ENCODE measurements at regions not wholly inside any gene's neighbourhood (a gene's known extent, or its start where the extent isn't known, plus 50 kb on each side); places are given as distances from the start of the nearest gene placed in this dataset.
"Not testable (repeated sequence)": the region's sequence is repeated elsewhere in the genome, so short reads cannot be mapped to it uniquely, and the experiment has no call there.

GRCh38 chr18:22044474-22045220 lies 124.7 kb upstream of the GATA6 start:
- no peak for DNase-seq

DNA sequence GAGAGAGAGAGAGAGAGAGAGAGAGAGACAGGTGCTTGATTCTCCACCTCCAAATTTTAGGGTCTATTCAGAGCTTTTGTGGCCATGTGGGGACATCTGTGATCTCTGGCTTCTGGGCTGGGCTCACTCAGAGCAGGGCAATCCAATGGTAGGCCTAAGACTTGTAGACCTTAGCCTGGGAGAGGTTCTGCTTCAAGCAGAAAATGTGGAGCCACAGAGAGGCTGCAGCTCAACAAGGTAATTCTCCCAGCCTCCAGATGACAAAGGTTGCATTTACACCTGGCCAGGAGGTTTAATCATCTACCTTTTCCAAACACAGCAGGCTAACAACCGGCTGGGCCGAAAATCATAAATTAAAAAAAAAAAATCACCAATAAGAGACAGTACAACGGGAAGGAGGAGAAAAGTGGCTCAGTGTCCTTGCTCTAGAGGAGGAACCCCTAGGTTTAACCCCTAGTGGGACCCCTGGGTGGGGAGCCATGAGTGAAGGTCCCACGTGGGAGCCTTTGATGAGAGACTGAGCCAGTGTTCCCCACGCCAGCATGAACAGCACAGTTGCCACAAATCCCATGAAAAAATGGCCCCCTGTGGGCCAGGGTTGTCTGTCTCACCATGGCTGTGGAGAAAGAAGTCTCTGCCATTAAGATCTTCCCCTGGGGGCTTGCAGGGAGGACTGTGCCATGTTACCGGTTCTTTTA lies 124.0 kb upstream of the GATA6 start:
- DNase-seq, result no peak

- no peak for DNase-seq
Measured at GRCh38 chr18:22046473-22046872, 122.9 kb upstream of the GATA6 start.

DNA sequence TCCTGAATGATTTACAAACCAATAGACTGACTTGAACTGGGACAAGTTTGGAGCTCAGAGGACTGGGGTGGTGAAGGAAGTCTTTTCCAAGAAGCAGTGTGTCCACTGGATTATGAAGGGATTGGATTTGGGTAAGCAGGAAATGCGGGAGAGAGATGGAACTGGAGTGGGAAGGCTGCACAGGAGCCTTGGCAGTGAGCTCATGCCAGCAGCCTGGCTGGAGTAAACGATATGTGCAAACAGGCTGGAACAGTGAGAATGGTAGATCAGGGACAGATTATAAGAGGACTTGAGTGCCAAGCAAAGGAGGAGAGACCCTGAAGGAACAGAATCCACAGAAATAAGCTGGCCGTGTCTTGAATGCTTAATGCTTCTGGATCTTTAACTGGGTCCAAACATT lies 121.9 kb upstream of the GATA6 start:
- DNase-seq, result no peak

DNA sequence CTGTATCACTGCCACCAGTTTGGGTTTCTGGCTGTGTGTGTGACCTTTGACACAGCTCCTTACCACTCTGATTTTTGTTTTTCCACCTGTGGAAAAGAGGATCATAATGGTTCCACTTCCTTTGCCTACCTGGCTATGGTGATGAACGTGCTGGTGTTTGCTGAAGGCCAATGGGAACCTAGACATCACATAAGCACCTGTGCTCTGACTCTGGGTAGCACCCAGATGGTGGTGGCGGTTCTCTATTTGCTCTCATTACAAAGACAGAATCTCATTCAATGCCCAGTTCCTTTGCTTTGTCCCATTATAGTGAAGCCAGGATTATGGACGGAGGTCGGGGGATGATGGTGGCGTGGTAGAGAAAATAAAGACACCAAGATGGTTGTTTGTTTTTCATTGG lies 121.2 kb upstream of the GATA6 start:
- DNase-seq, result no peak

DNA sequence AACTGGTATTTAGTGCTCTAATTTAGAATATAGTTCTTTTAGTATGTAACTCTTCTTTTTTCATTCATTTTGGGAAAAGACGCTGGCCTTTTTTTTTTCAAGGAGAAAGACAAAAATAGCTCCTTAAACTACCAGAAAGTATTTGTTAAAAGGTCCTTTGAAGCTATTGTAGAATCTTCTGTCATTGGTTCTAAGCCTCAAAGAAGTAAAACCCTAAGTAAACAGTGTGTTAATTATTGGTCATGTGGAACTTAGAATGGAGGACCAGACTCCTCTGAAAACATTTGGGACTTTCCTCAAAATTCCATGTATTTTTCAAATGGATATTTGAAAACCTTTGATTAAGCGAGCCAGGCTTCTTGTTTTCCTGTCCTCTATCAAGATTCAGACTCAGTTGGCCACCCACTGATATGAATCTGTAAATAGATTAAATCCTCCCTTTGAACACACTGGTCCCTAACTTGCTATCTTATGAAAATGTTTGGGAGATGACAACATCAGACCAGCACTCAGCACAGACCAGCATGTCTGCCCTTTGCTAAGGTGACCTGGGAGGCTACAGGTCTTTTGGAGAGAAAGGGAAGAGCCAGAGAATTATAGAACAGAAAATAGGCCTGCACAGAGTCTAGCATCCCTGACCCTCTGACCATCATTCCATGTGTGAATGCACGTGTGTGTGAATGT lies 120.3 kb upstream of the GATA6 start:
- no peak for DNase-seq

GRCh38 chr18:22052405-22053105 lies 116.8 kb upstream of the GATA6 start:
- no peak for DNase-seq

- no peak for DNase-seq
Measured at GRCh38 chr18:22055466-22056238, 113.7 kb upstream of the GATA6 start.

DNA sequence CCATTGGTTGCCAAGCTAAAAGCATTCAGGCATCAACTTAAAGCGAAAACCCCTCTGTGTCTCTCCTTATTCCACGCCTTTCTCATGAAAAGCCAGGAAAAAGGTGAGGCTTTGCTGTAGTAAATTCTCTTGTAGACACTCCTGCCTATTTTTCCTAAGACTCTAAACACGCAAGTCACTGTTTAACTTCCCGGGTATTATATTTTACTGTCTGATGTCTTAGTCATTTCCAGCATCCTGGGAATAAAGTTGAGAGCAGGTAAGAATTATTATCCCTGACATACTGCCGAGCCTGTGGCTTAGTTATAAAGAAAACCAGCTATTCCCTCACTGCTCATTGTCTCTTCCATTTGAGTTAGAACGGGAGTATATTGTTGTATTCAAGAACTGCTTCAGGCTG lies 112.4 kb upstream of the GATA6 start:
- no peak for DNase-seq

GRCh38 chr18:22057908-22058527 lies 111.4 kb upstream of the GATA6 start:
- no peak for DNase-seq

- no peak for DNase-seq
Measured at GRCh38 chr18:22060361-22060760, 109.0 kb upstream of the GATA6 start.

GRCh38 chr18:22063102-22063501 lies 106.3 kb upstream of the GATA6 start:
- no peak for DNase-seq

DNA sequence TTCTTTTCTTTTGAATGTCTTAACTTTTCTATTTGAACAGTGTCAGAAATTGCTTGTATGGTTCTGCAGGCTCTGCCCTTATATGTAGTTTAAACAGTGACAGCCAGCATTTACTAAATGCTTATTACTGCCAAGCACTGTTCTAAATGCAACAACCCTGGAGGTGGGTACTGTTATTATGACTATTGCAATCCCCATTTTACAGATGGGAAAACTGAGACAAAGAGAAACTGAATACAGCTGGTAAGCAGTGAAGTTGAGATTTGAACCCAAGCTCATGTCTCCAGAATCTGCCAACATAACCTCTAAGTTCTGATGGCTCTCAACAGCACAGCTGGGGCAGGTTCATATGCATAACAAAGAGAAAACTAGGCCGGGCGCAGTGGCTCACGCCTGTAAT lies 105.7 kb upstream of the GATA6 start:
- no peak for DNase-seq

GRCh38 chr18:22064581-22064980 lies 104.8 kb upstream of the GATA6 start:
- DNase-seq, result no peak

GRCh38 chr18:22065311-22065710 lies 104.1 kb upstream of the GATA6 start:
- DNase-seq, result no peak

GRCh38 chr18:22066083-22066485 lies 103.3 kb upstream of the GATA6 start:
- no peak for DNase-seq

DNA sequence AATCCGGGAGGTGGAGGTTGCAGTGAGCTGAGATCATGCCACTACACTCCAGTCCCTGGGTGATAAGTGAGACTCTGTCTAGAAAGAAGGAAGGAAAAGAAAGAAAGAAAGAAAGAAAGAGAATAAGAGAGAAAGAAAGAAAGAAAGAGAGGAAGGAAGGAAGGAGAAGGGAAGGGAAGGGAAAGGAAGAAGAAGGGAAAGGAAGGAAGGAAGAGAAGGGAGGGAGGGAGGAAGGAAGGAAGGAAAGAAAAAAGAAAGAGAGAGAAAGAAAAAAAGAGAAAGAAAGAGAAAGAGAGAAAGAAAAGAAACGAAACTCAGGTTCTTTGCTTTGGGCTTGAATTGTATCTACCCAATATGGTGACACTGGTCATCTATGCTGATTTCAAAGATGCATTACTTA lies 102.3 kb upstream of the GATA6 start:
- no peak for DNase-seq

GRCh38 chr18:22067682-22068081 lies 101.7 kb upstream of the GATA6 start:
- no peak for DNase-seq

DNA sequence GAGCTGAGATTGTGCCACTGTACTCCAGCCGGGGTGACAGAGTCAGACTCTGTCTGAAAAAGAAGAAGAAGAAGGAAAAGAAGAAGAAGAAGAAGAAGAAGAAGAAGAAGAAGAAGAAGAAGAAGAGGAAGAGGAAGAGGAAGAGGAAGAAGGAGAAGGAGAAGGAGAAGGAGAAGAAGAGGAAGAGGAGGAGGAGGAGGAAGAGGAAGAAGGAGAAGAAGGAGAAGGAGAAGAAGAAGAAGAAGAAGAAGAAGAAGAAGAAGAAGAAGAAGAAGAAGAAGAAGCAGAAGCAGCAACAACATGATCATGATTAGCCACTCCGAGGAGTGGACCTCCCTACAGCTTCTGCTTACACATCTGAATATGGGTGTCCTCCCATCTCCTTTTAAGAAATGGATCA lies 100.6 kb upstream of the GATA6 start:
- DNase-seq, result not testable (repeated sequence)

DNA sequence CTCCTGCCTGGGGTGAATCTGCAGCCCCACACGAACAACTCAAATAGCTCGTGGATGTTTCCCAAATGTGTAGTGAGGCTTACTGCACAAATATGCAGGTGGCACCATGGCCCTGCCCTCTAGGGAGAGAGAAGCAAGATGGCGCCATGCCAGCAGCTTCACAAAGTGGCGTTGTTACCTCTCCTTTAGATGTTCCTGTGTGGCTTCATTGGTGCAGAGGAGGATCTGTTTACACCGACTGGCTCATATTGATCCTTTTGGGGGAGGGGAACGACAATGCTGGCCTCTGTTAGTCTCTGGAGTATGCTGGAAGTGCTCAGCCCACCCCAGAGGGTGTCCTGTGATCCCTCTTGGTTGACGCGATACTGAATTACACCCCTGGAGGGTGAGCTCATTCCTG lies 99.5 kb upstream of the GATA6 start:
- DNase-seq, result no peak

DNA sequence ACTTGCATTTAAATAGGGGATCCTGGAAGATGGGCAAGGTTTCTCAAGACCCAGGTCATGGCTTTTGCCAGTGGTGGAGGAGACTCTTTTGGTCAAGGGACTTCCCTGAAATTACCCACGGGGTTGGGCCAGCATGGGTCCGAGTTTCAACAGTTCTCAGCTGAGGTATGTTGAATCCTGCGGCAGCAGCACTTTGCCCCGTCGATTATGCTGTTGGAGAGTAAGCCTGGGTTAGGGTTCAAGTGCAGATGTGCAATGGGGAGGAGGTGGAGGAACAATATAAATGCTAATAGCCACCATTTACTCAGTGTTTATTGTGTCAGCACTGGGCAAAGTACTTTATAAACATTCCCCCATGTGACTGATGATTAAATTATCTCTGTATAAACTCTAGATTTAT lies 96.0 kb upstream of the GATA6 start:
- DNase-seq, result no peak
